Omental fat pad (tissue), 3 donors: ENCODE measurements at regions not wholly inside any gene's neighbourhood (a gene's known extent, or its start where the extent isn't known, plus 50 kb on each side); places are given as distances from the start of the nearest gene placed in this dataset.
A peak's percentile ranks its signal among the peaks of the same experiment; 100 is the strongest.

ENCODE experiments used
- ATAC-seq: fragments of 150-250 bp; one replicate; pipeline ENCODE4 v1.9.1; 2016; ENCODE audit warnings: mild to moderate bottlenecking, moderate library complexity; ENCODE audit not compliant: low FRiP score
- DNase-seq: peaks from one replicate; pipeline ENCODE4 v3.0.0-alpha.2; 2019; ENCODE audit warnings: low spot score
- TF ChIP-seq, protein P1 (sequence below), 3 donors: fragments of 450-650 bp; IDR thresholded peaks; one replicate each; pipeline ENCODE4 v1.5.1; 2016 to 2017; ENCODE audit warnings: antibody characterized with exemption in 3 of 3, mild to moderate bottlenecking in 3 of 3, moderate library complexity in 2 of 3

DNA sequence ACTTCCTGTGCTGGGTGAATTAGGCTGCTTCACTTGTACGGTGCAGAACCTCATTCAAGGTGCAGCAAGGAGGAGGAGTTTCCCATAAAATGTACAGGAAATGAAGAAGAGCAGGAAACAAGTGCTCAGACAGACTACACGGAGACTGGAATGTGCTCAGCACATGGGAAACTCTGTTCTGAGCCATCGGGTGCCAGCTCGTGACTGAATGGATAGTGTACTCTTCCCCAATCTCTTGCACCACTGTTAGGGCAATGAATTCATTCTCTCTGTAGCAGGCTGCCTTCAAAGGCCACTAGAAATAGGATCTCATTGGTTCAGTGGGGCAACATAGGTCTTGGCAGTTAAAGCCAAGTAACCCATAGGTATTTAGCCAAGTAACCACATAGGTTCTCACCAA, 200.0 kb upstream of the LDB2 start:
- TF ChIP-seq, protein P1, sequence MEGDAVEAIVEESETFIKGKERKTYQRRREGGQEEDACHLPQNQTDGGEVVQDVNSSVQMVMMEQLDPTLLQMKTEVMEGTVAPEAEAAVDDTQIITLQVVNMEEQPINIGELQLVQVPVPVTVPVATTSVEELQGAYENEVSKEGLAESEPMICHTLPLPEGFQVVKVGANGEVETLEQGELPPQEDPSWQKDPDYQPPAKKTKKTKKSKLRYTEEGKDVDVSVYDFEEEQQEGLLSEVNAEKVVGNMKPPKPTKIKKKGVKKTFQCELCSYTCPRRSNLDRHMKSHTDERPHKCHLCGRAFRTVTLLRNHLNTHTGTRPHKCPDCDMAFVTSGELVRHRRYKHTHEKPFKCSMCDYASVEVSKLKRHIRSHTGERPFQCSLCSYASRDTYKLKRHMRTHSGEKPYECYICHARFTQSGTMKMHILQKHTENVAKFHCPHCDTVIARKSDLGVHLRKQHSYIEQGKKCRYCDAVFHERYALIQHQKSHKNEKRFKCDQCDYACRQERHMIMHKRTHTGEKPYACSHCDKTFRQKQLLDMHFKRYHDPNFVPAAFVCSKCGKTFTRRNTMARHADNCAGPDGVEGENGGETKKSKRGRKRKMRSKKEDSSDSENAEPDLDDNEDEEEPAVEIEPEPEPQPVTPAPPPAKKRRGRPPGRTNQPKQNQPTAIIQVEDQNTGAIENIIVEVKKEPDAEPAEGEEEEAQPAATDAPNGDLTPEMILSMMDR (IDR thresholded peaks at IDR 0.05): no peak
- ATAC-seq: no peak
- no peak for DNase-seq

DNA sequence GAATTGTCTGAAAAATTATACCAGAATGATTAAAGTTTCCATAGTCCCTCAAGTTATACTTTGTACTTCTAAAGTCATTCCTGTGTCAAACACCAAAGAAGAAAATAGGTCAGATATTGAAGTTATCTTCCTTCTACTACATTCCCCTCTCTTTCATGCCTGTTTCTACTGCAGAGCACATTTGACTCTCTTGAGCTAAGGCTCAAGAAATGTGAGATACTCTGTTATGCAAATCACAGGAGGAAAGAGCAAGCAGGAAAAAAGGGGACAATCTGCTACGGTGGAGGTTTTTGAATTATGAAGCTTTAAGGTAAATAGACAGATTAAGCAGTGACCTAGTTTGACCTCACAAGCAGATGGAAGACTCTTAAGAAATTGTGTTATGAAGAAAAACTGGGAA, 198.9 kb upstream of the LDB2 start:
- ATAC-seq (no peak), DNase-seq (no peak)
- TF ChIP-seq, protein P1 (IDR thresholded peaks at IDR 0.05): no peak

DNA sequence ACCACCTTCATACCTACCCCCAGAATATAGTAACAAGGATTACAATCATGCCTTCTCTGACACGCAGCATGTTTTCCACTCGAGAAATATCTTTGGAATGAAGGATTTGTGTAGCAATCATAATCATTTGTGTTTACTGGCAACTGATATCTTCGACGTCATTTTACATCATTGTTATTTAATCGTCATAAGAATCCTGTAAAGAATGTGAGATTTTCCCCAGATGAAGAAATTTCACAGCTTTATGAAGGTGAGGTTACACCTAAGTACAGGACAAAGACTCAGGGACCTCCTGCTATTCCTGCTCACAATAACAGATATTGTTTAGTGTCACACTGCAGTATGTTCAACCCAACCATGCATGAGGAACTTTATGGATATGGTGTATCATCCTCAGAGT, 198.2 kb upstream of the LDB2 start:
- TF ChIP-seq, protein P1 (IDR thresholded peaks at IDR 0.05): no peak
- DNase-seq: no peak
- ATAC-seq: no peak

DNA sequence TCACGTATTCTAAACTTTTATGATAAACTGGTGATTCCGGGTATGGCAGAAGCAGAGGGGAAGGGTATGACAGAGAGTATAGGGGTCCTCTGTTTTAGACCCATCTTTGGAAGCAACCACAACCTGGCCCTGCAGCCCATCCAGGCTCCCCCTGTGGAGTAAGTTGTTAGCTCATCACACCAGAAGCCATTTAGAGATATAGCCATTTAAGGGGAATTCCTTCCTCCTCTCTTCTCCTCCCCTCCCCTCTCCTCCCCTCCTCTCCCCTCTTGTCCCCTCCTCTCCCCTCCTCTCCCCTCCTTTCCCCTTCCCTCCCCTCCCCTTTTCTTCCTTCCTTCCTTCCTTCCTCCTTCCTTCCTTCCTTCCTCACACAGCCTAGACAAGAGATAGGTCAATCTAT, 197.3 kb upstream of the LDB2 start:
- TF ChIP-seq, protein P1 (IDR thresholded peaks at IDR 0.05): no peak
- ATAC-seq (no peak), DNase-seq (no peak)

DNA sequence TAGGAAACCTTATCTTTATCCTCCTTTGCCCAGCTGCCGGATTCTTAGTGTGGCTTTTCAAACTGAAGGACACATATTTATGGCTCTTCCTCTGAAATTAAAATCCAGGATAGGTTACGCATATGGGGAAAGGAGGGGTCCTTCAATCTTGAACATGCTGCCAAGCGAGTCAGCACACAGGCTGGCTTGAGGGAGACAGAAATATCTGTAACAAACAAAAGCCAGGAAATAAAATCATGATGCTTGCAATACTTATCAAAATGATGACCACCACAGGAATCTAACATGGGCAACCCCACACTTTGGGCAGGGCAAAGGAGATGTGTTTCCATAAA, 196.4 kb upstream of the LDB2 start:
- ATAC-seq (peak; percentile 17), DNase-seq (no peak)
- TF ChIP-seq, protein P1 (IDR thresholded peaks at IDR 0.05): no peak

DNA sequence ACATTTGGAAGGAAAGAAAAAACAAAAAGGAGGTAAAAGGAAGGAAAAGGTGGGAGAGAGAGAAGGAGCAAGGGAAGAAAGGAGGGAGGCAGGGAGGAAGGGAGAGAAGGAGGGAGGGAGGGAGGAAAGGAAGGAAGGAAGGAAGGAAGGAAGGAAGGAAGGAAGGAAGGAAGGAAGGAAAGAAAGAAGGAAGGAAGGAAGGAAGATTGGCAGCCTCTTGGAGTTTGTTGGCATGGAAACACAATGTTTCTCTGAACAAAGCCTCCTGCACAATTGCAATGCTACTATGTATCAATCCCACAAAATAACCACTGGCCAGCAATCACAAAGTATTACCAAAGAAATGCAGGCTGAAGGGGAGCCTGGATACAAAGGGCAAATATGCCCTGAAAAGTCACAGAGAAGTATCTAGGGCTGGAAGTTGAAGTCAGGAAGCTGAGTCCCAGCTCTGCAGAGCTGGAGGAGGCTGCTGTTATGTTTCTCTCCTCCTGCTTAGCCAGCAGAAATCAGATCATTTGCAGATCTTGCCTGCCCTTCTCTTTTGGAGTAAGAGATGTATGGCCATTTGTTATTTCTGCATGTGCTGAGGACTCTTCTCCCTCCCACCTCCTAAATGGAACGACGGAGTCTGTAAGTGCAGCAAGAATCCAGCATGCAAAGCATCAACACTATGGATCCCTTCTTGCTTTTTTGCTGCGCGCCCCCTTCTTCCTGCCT, 195.9 kb upstream of the LDB2 start:
- TF ChIP-seq, protein P1 (IDR thresholded peaks at IDR 0.05): no peak
- peak; percentile 43 for ATAC-seq
- no peak for DNase-seq

DNA sequence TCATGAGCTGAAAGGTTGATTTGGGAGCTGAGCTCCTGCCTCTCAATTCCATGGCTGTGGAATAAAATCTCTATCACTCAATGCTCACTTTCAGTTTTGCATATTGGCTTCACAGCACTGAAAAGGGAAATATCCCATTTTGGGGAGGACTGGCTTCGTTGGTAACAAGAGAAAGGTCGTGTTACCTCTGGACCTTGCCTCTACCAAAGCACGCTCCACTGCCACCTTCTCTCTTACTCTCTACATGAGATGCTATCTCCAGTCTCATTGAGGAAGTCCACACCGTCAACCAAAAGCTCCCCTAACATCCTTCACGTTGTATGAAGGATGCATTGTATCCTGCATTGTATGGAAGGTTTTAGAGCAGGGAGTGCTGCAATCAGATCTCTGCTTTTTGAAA, 195.0 kb upstream of the LDB2 start:
- ATAC-seq: no peak
- TF ChIP-seq, protein P1 (IDR thresholded peaks at IDR 0.05): no peak
- no peak for DNase-seq
